SK-N-SH (cell line): ENCODE measurements at regions not wholly inside any gene's neighbourhood (a gene's known extent, or its start where the extent isn't known, plus 50 kb on each side); places are given as distances from the start of the nearest gene placed in this dataset.

Experiments used
- CTCF ChIA-PET: fragments of 300-600, 350-600 bp; formaldehyde crosslinking; extraction: SDS; loops from one replicate; lab custom pipeline; 2021; lab: Yijun Ruan, JAX
- POLR2A ChIA-PET: fragments of 350-600 bp; sonication (Branson Sonifier 250); formaldehyde crosslinking; extraction: SDS; loops from one replicate; lab custom pipeline; 2020; ENCODE audit warnings: antibody characterized with exemption, inconsistent platforms; lab: Yijun Ruan, JAX
- DNase-seq: peaks from one replicate; pipeline ENCODE4 v3.0.0; 2012
- H2AFZ ChIP-seq: fragments of 200-600 bp; sonication (generic); 2 replicates; pipeline ENCODE4 v1.8.1; 2016; ENCODE audit warnings: antibody characterized with exemption, mild to moderate bottlenecking, low read depth
- H3F3A ChIP-seq: fragments of 200-600 bp; sonication (generic); replicated peaks from 2 replicates; pipeline ENCODE3; 2016; ENCODE audit warnings: antibody characterized with exemption, mild to moderate bottlenecking; ENCODE audit not compliant: insufficient read depth
- H3K27ac ChIP-seq, 2 experiments: fragments of 200-500 bp in 1 of 2; fragments of 200-600 bp in 1 of 2; sonication (Bioruptor generic) in 1 of 2; sonication (generic), shearing (Covaris generic) in 1 of 2; 2 replicates each; pipeline versions ENCODE4 v1.5.1 to v1.6.1; 2014 to 2016; ENCODE audit warnings: low read depth in 2 of 2, inconsistent platforms in 1 of 2, low read length in 1 of 2, mild to moderate bottlenecking in 1 of 2, mixed read lengths in 1 of 2
- H3K27me3 ChIP-seq: fragments of 200-600 bp; sonication (generic), shearing (Covaris generic); 2 replicates; pipeline ENCODE4 v1.6.1; 2016; ENCODE audit warnings: mixed run types; ENCODE audit not compliant: insufficient read depth
- H3K36me3 ChIP-seq, 2 experiments: fragments of 200-500 bp in 1 of 2; fragments of 200-600 bp in 1 of 2; sonication (Bioruptor generic) in 1 of 2; sonication (generic) in 1 of 2; replicated peaks in 1 of 2; 2 replicates each; pipeline versions ENCODE3 to v1.5.1; 2014 to 2016; ENCODE audit warnings: low read length in 1 of 2, mild to moderate bottlenecking in 1 of 2; ENCODE audit not compliant: insufficient read depth in 2 of 2, control insufficient read depth in 1 of 2
- H3K4me1 ChIP-seq, 2 experiments: fragments of 200-500 bp in 1 of 2; fragments of 200-600 bp in 1 of 2; sonication (Bioruptor generic) in 1 of 2; sonication (generic), shearing (Covaris generic) in 1 of 2; 2 replicates each; pipeline versions ENCODE4 v1.5.1 to v1.6.1; 2014 to 2016; ENCODE audit warnings: low read depth in 1 of 2, low read length in 1 of 2, mixed run types in 1 of 2; ENCODE audit not compliant: insufficient read depth in 2 of 2, control insufficient read depth in 1 of 2
- H3K4me2 ChIP-seq: fragments of 200-600 bp; sonication (generic), shearing (Covaris generic); 2 replicates; pipeline ENCODE4 v1.6.1; 2017; ENCODE audit warnings: mixed run types
- H3K4me3 ChIP-seq, 2 experiments: fragments of 200-500 bp in 1 of 2; fragments of 200-600 bp in 1 of 2; sonication (Bioruptor generic) in 1 of 2; sonication (generic), shearing (Covaris generic) in 1 of 2; 2 replicates each; pipeline versions ENCODE4 v1.5.1 to v1.8.1; 2014 to 2016; ENCODE audit warnings: low read depth in 2 of 2, inconsistent platforms in 1 of 2, low read length in 1 of 2, mild to moderate bottlenecking in 1 of 2, mixed read lengths in 1 of 2, moderate library complexity in 1 of 2
- H3K79me2 ChIP-seq: fragments of 200-600 bp; sonication (generic); 2 replicates; pipeline ENCODE4 v1.8.1; 2017; ENCODE audit warnings: mild to moderate bottlenecking; ENCODE audit not compliant: insufficient read depth
- H3K9ac ChIP-seq: fragments of 200-600 bp; sonication (generic); 2 replicates; pipeline ENCODE4 v1.6.1; 2017; ENCODE audit warnings: mixed run types
- H3K9me2 ChIP-seq: fragments of 200-600 bp; sonication (generic); 2 replicates; pipeline ENCODE4 v1.6.1; 2017; ENCODE audit warnings: mixed run types
- H3K9me3 ChIP-seq: fragments of 200-600 bp; sonication (generic); 2 replicates; pipeline ENCODE4 v1.6.1; 2017; ENCODE audit warnings: mixed run types, mild to moderate bottlenecking, moderate library complexity
- H4K20me1 ChIP-seq: fragments of 200-600 bp; sonication (generic); 2 replicates; pipeline ENCODE4 v1.6.1; 2017; ENCODE audit warnings: mild to moderate bottlenecking, mixed run types; ENCODE audit not compliant: insufficient read depth
- CHD2 ChIP-seq: fragments of 150-350 bp; IDR thresholded peaks from 2 replicates; pipeline ENCODE4 v1.6.1; 2018; ENCODE audit warnings: low read length; ENCODE audit not compliant: partially characterized antibody
- CTCF ChIP-seq: fragments of 200-600 bp; sonication (generic); IDR thresholded peaks from 2 replicates; pipeline ENCODE4 v1.6.1; 2017; ENCODE audit warnings: antibody characterized with exemption, mild to moderate bottlenecking, moderate library complexity
- EP300 ChIP-seq, 2 experiments: IDR thresholded peaks; 2 replicates each; pipeline versions ENCODE4 v1.4.0 to v1.6.1; 2012; ENCODE audit warnings: borderline replicate concordance in 1 of 2, low read depth in 1 of 2, low read length in 1 of 2
- FOXJ3 ChIP-seq: sonication (generic); formaldehyde crosslinking; IDR thresholded peaks from 2 replicates; pipeline ENCODE4 v1.5.1; 2020; ENCODE audit warnings: mild to moderate bottlenecking, missing genetic modification reagents
- GABPA ChIP-seq: IDR thresholded peaks from 2 replicates; pipeline ENCODE4 v1.4.0; 2012; ENCODE audit warnings: low read depth, mild to moderate bottlenecking
- GATA2 ChIP-seq: sonication (generic); formaldehyde crosslinking; IDR thresholded peaks from 2 replicates; pipeline ENCODE4 v1.5.0; 2020; ENCODE audit warnings: mild to moderate bottlenecking, missing genetic modification reagents
- MAX ChIP-seq: IDR thresholded peaks from 2 replicates; pipeline ENCODE4 v1.4.0; 2012; ENCODE audit warnings: low read depth
- PBX3 ChIP-seq: IDR thresholded peaks from 2 replicates; pipeline ENCODE4; 2012
- TEAD4 ChIP-seq: IDR thresholded peaks from 2 replicates; pipeline ENCODE4 v1.4.0; 2012; ENCODE audit warnings: mild to moderate bottlenecking, borderline replicate concordance; ENCODE audit not compliant: insufficient read depth
- USF1 ChIP-seq: IDR thresholded peaks from 2 replicates; pipeline ENCODE4 v1.4.0; 2012; ENCODE audit warnings: low read depth, borderline replicate concordance
- WGBS: methylation state at CpG from one replicate; pipeline ENCODE4 v1.1.6; 2017; ENCODE audit warnings: low lambda C conversion rate; 5-methylcytosine and 5-hydroxymethylcytosine counted together

- TF ChIP-seq CTCF: no peak
- TF ChIP-seq CHD2: no peak
- TF ChIP-seq EP300 (IDR thresholded peaks at IDR 0.05; ENCODE audit: borderline replicate concordance in 1 of 2, low read depth in 1 of 2, low read length in 1 of 2): no peak
- no peak for TF ChIP-seq TEAD4
- TF ChIP-seq GABPA: no peak
These were observed 585.2 kb downstream of the BRINP1 start (continued) for GRCh38 chr9:118784033-118784432.

GRCh38 chr9:118785456-118785855 is 583.8 kb downstream of the BRINP1 start:
- Histone ChIP-seq H3K79me2 (no peaks in the 10 kb centered on the region), H3K27me3 (no peaks in the 10 kb centered on the region), H3K4me1 (peaks cover 0 to 5% of the 10 kb centered on the region in 2 experiments; a peak in 1 of 4 replicates), H3K9ac (no peak overlapping the region), H3K36me3 (no peaks in the 10 kb centered on the region), H3K9me2 (no peaks in the 10 kb centered on the region), H3K4me2 (no peak overlapping the region), H3K27ac (no peak overlapping the region), H3F3A (no peaks in the 10 kb centered on the region), H3K9me3 (no peaks in the 10 kb centered on the region), H4K20me1 (no peaks in the 10 kb centered on the region), H2AFZ (no peak overlapping the region), H3K4me3 (no peak overlapping the region)
- CTCF ChIA-PET: no interaction called here
- WGBS: 31% methylated on average over 6 of the region's 7 CpGs
- no peak for TF ChIP-seq USF1
- TF ChIP-seq PBX3: no peak
- TF ChIP-seq FOXJ3 (CRISPR knock-in tag): no peak
- POLR2A ChIA-PET: no interaction called here
- DNase-seq: no peak

- no peak overlapping the region for H3K9ac ChIP-seq
- no peak for TF ChIP-seq USF1
- TF ChIP-seq GATA2 (CRISPR knock-in tag): peak; percentile 62
- no peak for TF ChIP-seq MAX
- no peaks in the 10 kb centered on the region for H3K9me2 ChIP-seq
- no peaks in the 10 kb centered on the region for H3K27me3 ChIP-seq
- H3K36me3 ChIP-seq: no peaks in the 10 kb centered on the region
- no peak overlapping the region for H3K27ac ChIP-seq
- peaks cover 0 to 5% of the 10 kb centered on the region in 2 experiments; a peak in 1 of 4 replicates for H3K4me1 ChIP-seq
- H3K4me3 ChIP-seq: no peak overlapping the region
- ChIA-PET POLR2A (no interaction called here), CTCF (interaction anchor here (0.9 kb wide), 1 partner anchor 61 kb away, joined by 3 read pairs; no protein-coding TSS in a partner anchor)
- no peaks in the 10 kb centered on the region for H3K79me2 ChIP-seq
- H3K4me2 ChIP-seq: no peak overlapping the region
- H4K20me1 ChIP-seq: no peaks in the 10 kb centered on the region
- WGBS: 11% methylated on average over 3 of the region's 3 CpGs
- no peaks in the 10 kb centered on the region for H3K9me3 ChIP-seq
- peak; percentile 22 for DNase-seq
- H3F3A ChIP-seq: no peaks in the 10 kb centered on the region
- no peak overlapping the region for H2AFZ ChIP-seq
These were observed 582.4 kb downstream of the BRINP1 start for GRCh38 chr9:118786877-118787276.
